GM21529 (cell line): ENCODE measurements at regions not wholly inside any gene's neighbourhood (a gene's known extent, or its start where the extent isn't known, plus 50 kb on each side); places are given as distances from the start of the nearest gene placed in this dataset.

Experiments used
- ATAC-seq: cut with Tn5 transposase; IDR thresholded peaks from one replicate; pipeline ENCODE4 v1.9.1; 2021; ENCODE audit not compliant: unreplicated experiment

DNA sequence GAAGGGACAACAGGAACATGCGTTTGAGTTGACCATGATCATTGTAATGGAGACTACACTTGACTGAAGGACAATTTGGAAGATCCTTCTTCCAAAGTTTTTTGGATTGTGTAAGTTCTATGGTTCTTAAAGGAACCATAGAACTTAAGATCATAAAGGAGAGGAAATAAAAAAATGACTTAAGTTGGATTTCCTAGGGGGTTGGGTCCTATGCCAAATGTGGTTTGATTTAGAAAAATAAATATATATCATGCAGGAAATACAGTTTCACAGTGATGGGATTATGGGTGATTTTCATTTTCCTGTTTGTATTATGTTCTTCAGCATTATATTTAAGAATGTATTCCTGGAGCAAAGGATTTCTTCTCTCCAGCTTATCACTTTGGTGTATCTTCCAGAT lies 305.5 kb upstream of the DPH6 start:
- ATAC-seq, result no peak

GRCh38 chr15:35852818-35853624 lies 307.1 kb upstream of the DPH6 start:
- no peak for ATAC-seq

DNA sequence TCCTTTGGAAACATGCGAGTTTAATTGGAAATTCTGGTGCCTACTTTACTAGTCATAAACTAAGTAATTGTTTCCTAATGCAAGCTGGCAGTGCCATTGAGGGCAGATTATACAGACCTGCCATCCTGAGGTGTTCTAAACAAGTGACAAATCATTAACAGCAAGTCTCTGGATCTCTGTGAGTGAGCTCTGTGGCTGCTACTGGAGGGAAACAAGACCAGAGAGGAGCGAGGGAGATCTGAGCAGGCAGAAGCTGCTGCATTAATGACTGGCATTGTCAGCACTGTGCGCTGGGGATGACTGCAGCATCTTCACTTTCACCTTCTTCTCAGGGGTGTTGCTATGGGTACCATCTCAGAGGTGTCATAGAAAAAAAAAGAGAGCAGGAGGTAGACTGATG lies 308.4 kb upstream of the DPH6 start:
- no peak for ATAC-seq

GRCh38 chr15:35857567-35858226 lies 311.7 kb upstream of the DPH6 start:
- ATAC-seq, result no peak

GRCh38 chr15:35858707-35859106 lies 312.7 kb upstream of the DPH6 start:
- ATAC-seq, result no peak

- no peak for ATAC-seq
Measured at GRCh38 chr15:35863655-35864054, 317.7 kb upstream of the DPH6 start.

DNA sequence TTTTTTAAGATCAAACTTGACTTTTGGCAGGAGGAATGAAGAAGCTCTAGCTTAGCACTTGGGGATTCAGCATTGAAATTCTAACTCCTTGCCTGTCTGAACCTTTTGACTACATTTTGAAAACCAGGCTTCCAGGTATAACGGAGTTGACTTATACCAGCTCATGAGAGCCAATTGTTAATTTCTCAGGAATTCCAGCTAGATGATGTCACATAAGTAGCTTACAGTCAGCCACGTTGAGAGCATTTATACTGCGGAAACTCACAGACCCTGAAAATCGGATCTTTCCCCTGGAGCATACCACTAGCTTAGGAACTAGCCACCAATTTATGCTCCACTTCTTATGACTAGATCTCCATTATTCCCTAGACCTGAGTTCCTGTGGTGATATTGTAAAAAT lies 321.4 kb upstream of the DPH6 start:
- no peak for ATAC-seq

- no peak for ATAC-seq
Measured at GRCh38 chr15:35871282-35871681, 325.3 kb upstream of the DPH6 start.

- ATAC-seq, result no peak
Measured at GRCh38 chr15:35871812-35872211, 325.8 kb upstream of the DPH6 start.

DNA sequence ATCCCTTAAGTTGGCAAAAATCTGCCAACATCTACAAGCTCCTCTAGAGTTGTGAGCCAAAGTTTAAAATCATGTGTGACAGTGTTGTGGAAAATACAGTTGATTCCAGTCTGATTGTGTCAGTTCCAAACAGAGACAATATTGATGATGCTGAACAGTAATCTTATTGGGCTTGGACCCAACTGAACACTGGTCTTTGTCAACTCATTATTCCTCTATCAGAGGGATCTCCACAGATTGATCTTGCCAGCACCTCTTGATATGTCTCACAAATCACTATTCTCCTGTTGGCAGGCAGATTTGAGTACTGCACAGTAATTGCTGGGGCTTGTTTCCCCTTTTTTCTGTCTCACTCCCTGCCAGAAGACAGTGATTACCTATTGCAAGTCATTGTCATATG lies 326.6 kb upstream of the DPH6 start:
- no peak for ATAC-seq

GRCh38 chr15:35874260-35874905 lies 328.4 kb upstream of the DPH6 start:
- ATAC-seq, result no peak

DNA sequence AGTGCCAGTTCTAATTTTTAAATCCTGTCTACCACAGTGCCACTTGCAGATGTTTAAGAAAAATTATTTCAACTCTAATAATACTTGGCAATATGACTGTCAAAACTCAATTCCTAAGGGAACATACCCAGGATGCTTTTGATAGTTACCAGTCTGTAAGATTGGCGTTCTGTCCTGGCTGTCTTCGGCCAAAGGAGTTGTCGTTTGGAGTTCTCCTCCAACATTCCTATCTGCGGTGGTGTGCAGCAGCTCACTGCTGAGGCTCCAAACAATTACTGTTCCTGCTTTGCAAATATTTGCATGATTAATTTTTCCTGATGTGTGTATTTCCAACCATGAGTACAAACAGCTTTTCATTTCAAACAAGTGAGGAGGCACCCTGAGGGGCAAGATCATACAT lies 330.8 kb upstream of the DPH6 start:
- no peak for ATAC-seq

- ATAC-seq, result no peak
Measured at GRCh38 chr15:35880896-35881295, 334.9 kb upstream of the DPH6 start.

GRCh38 chr15:35885870-35886269 lies 339.9 kb upstream of the DPH6 start:
- no peak for ATAC-seq

- ATAC-seq, result no peak
Measured at GRCh38 chr15:35886765-35887164, 340.8 kb upstream of the DPH6 start.

- no peak for ATAC-seq
Measured at GRCh38 chr15:35888815-35889214, 342.9 kb upstream of the DPH6 start.

DNA sequence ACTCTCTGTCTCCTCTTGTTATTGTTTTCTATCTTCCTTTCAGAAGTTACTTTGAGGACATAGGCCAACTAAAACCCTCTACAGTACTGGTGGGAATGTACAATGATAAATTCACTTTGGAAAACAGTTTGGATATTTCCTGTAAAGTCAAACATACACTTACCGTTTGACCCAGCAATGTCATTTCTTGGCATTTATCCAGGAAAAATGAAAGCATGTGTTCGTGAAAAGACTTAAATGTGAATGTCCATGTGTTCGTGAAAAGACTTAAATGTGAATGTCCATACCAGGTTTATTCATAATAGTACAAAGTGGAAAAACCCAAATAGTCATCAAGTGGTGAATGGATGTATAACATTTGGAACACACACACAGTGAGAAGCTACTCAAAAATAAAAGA lies 361.5 kb upstream of the DPH6 start:
- ATAC-seq, result no peak

GRCh38 chr15:35909414-35909813 lies 363.4 kb upstream of the DPH6 start:
- ATAC-seq, result no peak

GRCh38 chr15:35910227-35910626 lies 364.3 kb upstream of the DPH6 start:
- no peak for ATAC-seq

DNA sequence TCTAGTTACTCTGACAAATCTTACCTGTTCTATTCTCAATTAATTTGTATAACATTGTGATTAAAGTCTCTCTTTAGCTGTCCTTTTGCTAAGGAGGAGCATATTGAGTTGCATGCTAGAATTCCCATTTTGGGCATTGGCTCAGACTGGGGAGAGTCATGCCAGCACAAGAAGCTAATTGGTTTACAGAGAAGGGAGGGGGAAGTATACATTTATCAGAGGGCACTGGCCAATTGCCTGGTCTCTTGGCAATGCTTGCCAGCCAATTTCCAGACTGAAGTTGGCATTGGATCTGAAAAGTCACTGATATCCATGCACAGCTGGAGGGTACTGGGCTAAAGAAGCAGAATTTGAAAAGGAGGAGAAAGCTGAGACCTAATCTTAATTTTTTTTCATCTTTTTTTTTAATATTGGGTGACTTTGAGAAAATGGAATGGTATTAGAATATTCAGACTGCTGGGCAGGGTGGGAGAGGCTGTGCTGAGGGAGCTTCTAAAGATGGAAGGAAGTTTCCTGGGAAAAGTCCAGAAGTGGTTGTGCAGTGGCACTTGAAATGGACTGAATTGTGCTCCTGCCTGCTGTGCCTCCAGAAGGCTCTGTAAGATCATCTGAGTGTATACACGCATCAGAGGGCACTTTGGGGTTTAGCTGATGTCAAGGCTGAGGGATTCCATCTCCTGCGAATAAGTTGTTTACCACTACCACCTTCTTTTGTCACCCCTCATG lies 365.2 kb upstream of the DPH6 start:
- no peak for ATAC-seq

- no peak for ATAC-seq
Measured at GRCh38 chr15:35912196-35912595, 366.2 kb upstream of the DPH6 start.

- no peak for ATAC-seq
Measured at GRCh38 chr15:35914573-35914972, 368.6 kb upstream of the DPH6 start.
